K562 (cell line): ENCODE measurements at regions not wholly inside any gene's neighbourhood (a gene's known extent, or its start where the extent isn't known, plus 50 kb on each side); places are given as distances from the start of the nearest gene placed in this dataset.

Source experiments
- CTCF ChIP-seq, 3 experiments: IDR thresholded peaks in 2 of 3; conservative IDR thresholded peaks in 1 of 3; 2 replicates each; pipeline ENCODE4 v1.5.1; 2011 to 2012; ENCODE audit warnings: low read length in 3 of 3, mild to moderate bottlenecking in 3 of 3, control low read depth in 2 of 3, improper control_type of control experiment in 1 of 3, inconsistent platforms in 1 of 3, low read depth in 1 of 3, mixed read lengths in 1 of 3, moderate library complexity in 1 of 3; ENCODE audit not compliant: insufficient read depth in 2 of 3
- DIDO1 ChIP-seq: fragments of 450-650 bp; IDR thresholded peaks from 2 replicates; pipeline ENCODE4 v1.6.1; 2016; ENCODE audit warnings: low read depth, missing biosample characterization, missing genetic modification characterization
- ESRRB ChIP-seq: fragments of 250-450 bp; sonication (Bioruptor Pico); IDR thresholded peaks from 2 replicates; pipeline ENCODE4 v1.5.0; 2020; ENCODE audit warnings: mild to moderate bottlenecking, moderate library complexity, borderline replicate concordance
- FUS ChIP-seq: fragments of 200-400 bp; formaldehyde crosslinking; optimal IDR thresholded peaks from 2 replicates; pipeline ENCODE3; 2017; ENCODE audit warnings: low read depth, low read length
- IFI16 ChIP-seq: fragments of 250-450 bp; sonication (Bioruptor Pico); IDR thresholded peaks from 2 replicates; pipeline ENCODE4 v2.1.2; 2022; ENCODE audit warnings: mild to moderate bottlenecking, inconsistent platforms
- JUNB ChIP-seq: fragments of 450-650 bp; formaldehyde crosslinking; conservative IDR thresholded peaks from 2 replicates; pipeline ENCODE4 v1.4.0; 2020; ENCODE audit warnings: mild to moderate bottlenecking
- KAT2B ChIP-seq: IDR thresholded peaks from one replicate; pipeline ENCODE4 v1.6.1; 2012; ENCODE audit warnings: low read depth, mild to moderate bottlenecking, control low read depth, inconsistent platforms, low read length, moderate library complexity
- MEF2A ChIP-seq: IDR thresholded peaks from 2 replicates; pipeline ENCODE4 v1.6.1; 2011; ENCODE audit warnings: low read depth, mild to moderate bottlenecking, low read length, moderate library complexity; ENCODE audit not compliant: control insufficient read depth
- MITF ChIP-seq: IDR thresholded peaks from 2 replicates; pipeline ENCODE4 v1.6.1; 2014; ENCODE audit warnings: antibody characterized with exemption
- RBBP5 ChIP-seq: fragments of 200-600 bp; sonication (generic); IDR thresholded peaks from 2 replicates; pipeline ENCODE4 v1.6.1; 2012; ENCODE audit warnings: borderline replicate concordance, mild to moderate bottlenecking, low read length, control low read depth, inconsistent platforms; ENCODE audit not compliant: insufficient read depth, poor library complexity, severe bottlenecking
- SETDB1 ChIP-seq: IDR thresholded peaks from one replicate; pipeline ENCODE4 v1.6.1; 2012; ENCODE audit warnings: low read length, control low read depth, inconsistent platforms
- SMC3 ChIP-seq: conservative IDR thresholded peaks from 2 replicates; pipeline ENCODE4 v1.6.1; 2011; ENCODE audit warnings: low read depth, low read length, improper control_type of control experiment; ENCODE audit not compliant: insufficient read depth
- SPI1 ChIP-seq: IDR thresholded peaks from 2 replicates; pipeline ENCODE4 v1.6.1; 2011; ENCODE audit warnings: low read depth, low read length, control low read depth, borderline replicate concordance
- SREBF1 ChIP-seq: fragments of 150-350 bp; IDR thresholded peaks from 2 replicates; pipeline ENCODE4 v1.6.1; 2014; ENCODE audit warnings: antibody characterized with exemption, low read depth, low read length, borderline replicate concordance
- TAF9B ChIP-seq: fragments of 450-650 bp; IDR thresholded peaks from 2 replicates; pipeline ENCODE4 v1.6.1; 2018; ENCODE audit warnings: mild to moderate bottlenecking; ENCODE audit not compliant: partially characterized antibody
- TGIF2 ChIP-seq: sonication (generic); formaldehyde crosslinking; IDR thresholded peaks from 2 replicates; pipeline ENCODE4 v1.8.1; 2022; ENCODE audit warnings: mild to moderate bottlenecking, missing genetic modification reagents, moderate library complexity
- TSC22D4 ChIP-seq: fragments of 450-650 bp; IDR thresholded peaks from 2 replicates; pipeline ENCODE4 v1.6.1; 2016; ENCODE audit warnings: missing genetic modification characterization, missing biosample characterization, control low read depth
- ZNF592 ChIP-seq: fragments of 450-650 bp; IDR thresholded peaks from 2 replicates; pipeline ENCODE4 v1.6.1; 2017; ENCODE audit warnings: antibody characterized with exemption, mild to moderate bottlenecking

GRCh38 chr14:101235335-101236103 is 325.8 kb upstream of the DIO3 start (continued):
- TF ChIP-seq SREBF1: no peak
- TF ChIP-seq ESRRB (CRISPR knock-in tag): no peak
- no peak for TF ChIP-seq KAT2B
- no peak for TF ChIP-seq MEF2A
- TF ChIP-seq SPI1: no peak
- peak; percentile 62 for TF ChIP-seq SMC3
- TF ChIP-seq TSC22D4 (tag): no peak
- TF ChIP-seq CTCF (IDR thresholded peaks at IDR 0.05 in 2 of 3, conservative IDR thresholded peaks at IDR 0.05 in 1 of 3; ENCODE audit: insufficient read depth in 2 of 3, low read depth in 1 of 3, low read length in 3 of 3): peak; percentile 65 to 67 (median 65)
- no peak for TF ChIP-seq ZNF592
- no peak for TF ChIP-seq JUNB (CRISPR knock-in tag)
- TF ChIP-seq TAF9B: no peak
- TF ChIP-seq RBBP5: no peak
- TF ChIP-seq FUS: no peak
- TF ChIP-seq MITF: no peak
- no peak for TF ChIP-seq TGIF2 (CRISPR knock-in tag)
- no peak for TF ChIP-seq SETDB1
- TF ChIP-seq IFI16: no peak
- no peak for TF ChIP-seq DIDO1 (tag)
